ENCODE measurements at regions not wholly inside any gene's neighbourhood (a gene's known extent, or its start where the extent isn't known, plus 50 kb on each side); places are given as distances from the start of the nearest gene placed in this dataset.

DNA sequence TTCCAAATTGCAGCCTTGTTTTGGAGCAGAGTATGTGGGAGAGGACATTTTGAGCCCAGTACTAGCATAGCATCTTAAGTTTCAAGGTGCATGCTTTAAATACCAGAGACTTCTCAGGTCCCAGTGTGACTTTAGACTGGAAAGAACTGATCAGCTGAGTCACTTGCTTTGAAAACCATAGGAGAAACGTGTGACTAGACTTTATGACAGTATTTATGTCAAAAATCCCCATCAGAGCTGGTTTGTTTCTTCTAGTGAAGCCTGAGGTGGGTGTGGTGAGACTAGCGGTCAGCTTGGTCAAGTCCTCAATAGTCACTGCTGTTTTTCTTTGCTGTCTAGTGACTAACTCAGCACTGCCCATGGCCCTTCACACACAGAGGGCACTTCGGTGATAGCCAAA lies 724.2 kb downstream of the GATA3 start:
- TF ChIP-seq GATA3 (IDR thresholded peaks at IDR 0.05; ENCODE audit: low read depth, low read length) (no peak), GATA2 (IDR thresholded peaks at IDR 0.05; ENCODE audit: low read depth, low read length) (no peak)

Measured in SH-SY5Y (cell line).